ENCODE measurements at regions not wholly inside any gene's neighbourhood (a gene's known extent, or its start where the extent isn't known, plus 50 kb on each side); places are given as distances from the start of the nearest gene placed in this dataset.
"Not testable (repeated sequence)": the region's sequence is repeated elsewhere in the genome, so short reads cannot be mapped to it uniquely, and the experiment has no call there.

DNA sequence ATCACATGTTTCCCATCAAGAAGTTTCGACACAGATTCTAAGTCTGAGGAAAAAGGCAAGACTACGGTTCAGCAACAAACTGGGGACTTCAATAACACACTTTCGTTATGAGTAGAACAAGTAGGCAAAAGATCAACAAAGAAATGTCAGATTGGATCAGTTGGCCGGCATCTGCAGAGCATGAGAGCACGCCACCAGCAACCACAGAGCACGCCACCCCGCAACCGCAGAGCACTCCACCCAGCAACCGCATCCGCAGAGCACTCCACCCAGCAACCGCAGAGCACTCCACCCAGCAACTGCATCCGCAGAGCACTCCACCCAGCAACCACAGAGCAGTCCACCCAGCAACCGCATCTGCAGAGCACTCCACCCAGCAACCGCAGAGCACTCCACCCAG, 89.7 kb upstream of the FAM20C start:
- DNase-seq: peak; percentile 72

DNA sequence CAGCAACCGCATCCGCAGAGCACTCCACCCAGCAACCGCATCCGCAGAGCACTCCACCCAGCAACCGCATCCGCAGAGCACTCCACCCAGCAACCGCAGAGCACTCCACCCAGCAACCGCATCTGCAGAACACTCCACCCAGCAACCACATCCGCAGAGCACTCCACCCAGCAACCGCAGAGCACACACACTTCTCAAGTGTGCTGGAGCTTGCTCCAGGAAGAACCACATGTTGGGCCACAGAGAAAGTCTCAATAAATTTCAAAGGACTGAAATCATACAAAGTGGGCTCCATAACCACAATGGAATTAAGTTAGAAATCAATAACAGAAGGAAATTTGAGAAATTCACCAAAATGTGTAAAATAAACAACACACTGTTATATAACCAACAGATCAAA, 88.4 kb upstream of the FAM20C start:
- not testable (repeated sequence) for DNase-seq

DNA sequence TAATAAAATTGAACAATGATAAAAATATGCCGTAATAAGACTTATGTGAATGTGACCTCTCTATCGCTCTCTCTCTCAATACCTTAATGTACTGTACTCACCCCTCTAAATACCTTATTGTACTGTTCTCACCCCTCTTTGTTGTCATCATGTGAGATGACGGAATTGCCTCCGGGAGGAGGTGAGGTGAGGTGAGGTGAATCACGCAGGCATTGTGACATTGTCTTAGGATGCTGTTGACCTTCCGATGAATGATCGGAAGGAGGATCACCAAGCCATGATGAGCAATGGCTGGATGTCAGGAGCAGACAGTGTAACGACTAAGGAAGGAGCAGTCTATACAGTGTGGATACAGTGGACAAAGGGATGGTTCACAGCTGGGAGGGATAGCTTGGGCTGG, 87.4 kb upstream of the FAM20C start:
- no peak for DNase-seq

DNA sequence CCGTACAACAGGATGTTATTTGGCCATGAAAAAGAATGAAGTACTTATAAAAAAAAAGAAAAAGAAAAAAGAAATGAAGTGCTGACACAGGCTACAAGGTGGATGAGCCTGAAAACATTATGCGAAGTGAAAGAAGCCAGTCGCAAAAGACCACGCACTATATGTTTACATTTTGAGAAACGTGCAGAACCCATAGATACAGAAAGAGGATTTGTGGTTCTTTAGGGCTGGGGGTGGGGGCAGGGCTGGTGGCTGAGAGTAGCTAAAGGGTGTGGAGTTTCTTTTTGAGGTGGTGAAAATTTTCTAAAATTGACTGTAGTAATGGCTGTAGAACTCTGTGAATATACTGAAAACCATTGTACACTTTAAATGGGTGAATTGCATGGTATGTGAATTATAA, 86.0 kb upstream of the FAM20C start:
- DNase-seq: no peak

DNA sequence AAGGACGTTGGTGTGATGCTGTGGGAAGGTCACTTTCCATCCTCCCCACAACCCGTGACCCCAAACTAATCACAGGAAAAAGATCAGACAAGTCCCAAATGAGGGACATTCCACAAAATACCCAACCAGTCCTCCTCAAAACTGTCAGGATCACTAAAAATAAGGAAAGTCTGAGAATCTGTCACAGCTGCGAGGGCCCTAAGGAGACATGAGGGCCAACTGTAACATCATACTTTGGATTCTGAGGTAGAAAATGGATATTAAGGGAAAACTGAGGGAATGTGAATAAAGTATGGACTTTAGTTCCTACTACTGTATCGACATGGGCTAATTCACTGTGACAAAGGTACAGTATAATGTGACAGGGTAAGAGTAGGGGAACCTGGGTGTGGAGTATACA, 85.1 kb upstream of the FAM20C start:
- no peak for DNase-seq

DNA sequence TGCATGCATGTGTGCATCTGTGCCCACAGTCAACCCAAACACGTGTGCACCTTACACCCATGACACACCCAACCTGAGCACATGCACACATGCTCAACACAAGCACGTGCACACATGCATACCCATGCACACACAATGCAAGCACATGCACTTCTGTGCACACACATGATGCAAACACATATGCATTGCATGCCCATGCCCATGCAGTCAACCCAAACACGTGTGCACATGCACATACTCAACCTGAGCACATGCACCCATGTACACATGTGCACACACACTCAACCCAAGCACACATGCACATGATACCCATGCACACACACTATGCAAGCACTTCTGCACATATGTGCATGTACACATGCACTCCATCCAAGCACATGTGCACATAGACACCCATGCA, 84.5 kb upstream of the FAM20C start:
- no peak for DNase-seq

DNA sequence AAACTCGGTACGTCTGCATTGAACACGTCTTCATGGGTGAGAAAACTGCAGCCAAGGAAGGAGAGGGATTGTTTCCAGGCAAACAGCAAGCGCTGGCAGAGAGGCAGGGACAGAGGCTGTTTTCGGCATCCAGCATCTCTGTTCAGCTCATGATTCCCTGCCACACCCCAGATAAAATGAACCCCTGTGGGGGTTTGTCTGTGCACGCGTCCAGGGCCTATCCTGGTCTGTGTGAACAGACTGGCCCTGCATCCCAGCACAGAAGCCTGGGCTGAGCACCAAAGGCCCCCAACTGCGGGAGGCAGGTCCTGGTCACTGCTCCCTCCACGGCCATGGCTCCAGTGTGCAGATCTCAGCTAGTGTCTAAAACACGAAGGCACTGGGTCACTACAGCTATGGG, 83.3 kb upstream of the FAM20C start:
- no peak for DNase-seq

DNA sequence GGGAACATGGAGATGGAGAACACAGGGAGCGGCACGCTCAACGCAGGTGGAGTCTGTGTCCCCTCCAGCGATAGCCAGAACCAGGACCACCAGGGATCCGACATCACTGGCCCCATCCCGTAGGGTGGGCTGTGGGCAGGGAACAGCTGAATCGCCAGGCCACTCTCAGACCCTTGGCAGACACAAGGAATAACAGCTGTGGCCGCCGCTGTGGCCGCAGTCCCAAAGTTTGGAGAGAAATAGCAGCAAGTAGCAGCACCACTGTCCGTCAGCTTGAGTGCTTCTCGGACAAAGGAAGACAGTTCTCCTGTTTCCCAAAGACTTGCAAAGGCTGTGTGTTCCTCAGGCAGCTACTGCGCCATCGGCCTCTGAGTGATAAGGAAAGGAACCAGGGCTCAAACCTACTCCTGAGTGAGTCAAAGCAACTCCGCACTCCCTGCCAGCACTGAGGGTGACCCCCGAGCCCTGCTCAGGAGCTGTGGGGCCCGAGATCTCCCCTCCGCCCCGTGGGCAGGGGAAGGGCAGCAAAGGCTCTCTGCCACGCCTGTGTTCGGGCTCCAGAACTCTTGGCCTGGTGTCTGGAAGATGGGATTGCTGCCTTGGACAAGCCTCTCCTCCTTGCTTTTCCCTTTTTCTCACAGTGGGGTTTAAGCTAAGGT, 82.3 kb upstream of the FAM20C start:
- DNase-seq: no peak

DNA sequence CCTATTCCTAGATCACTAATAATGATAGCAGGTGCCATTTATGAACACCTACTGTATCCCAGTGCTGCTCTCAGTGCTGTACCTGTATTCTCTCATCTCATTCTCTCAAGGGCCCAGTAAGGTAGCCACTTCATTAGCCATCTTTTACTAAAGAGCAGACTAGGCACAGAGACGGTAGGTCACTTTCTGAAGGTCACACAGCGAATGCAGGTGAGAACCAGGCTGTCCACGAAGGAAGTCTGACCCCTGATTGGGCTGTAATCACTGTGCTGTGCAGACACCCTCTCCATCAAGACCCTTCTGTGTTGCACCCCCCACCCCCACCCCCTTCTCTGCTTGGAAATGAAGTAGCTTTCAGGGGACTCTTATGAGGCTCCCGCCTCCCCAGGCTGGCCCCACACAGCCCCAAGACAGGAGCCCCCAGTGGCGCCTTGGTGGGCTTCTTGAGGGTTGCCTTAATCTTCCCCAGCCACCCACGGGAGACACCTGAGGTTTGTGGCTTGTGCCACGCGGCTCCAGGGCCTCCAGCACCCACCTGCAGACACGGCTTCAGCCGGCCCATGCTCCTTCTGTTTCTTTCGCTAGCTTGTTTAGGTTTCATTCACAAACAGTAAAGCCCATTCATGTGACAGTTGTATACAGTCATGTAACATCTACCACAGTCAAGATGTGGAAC, 81.7 kb upstream of the FAM20C start:
- no peak for DNase-seq

DNA sequence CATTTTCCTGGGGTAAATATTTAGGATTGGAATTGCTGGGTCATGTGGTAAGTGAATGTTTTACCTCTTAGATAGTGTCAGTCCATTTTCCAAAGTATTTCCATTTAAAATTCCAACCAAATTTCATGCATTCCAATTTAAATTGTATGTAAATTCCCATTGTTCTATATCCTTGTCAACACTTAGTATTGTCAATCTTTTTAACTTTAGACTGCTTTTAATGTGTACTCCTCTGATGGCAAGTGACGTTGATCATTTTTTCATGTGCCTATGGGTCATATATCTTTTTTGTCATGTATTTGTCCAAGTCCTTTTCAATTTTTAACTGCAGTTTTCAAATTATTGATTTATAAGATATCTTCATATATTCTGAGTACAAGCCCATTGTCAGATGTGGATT, 80.8 kb upstream of the FAM20C start:
- DNase-seq: no peak

DNA sequence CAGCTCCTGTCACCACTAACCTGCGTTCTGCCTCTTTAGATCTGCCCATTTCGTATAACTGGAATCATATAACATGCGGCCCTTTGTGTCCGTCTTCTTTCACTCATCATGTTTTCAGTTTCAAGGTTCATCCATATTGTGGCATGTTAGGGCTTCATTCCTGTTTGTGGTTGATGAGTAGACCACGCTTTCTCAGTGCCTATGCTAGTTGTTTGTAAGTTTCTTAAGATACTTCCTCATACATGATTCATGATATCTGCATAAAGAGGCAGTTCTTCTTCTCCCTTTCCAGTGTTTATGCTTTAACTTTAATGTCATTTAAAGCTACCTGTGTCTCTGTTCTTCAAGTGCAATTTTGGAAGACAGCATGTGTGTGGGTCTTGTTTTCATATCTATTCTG, 79.5 kb upstream of the FAM20C start:
- no peak for DNase-seq

DNA sequence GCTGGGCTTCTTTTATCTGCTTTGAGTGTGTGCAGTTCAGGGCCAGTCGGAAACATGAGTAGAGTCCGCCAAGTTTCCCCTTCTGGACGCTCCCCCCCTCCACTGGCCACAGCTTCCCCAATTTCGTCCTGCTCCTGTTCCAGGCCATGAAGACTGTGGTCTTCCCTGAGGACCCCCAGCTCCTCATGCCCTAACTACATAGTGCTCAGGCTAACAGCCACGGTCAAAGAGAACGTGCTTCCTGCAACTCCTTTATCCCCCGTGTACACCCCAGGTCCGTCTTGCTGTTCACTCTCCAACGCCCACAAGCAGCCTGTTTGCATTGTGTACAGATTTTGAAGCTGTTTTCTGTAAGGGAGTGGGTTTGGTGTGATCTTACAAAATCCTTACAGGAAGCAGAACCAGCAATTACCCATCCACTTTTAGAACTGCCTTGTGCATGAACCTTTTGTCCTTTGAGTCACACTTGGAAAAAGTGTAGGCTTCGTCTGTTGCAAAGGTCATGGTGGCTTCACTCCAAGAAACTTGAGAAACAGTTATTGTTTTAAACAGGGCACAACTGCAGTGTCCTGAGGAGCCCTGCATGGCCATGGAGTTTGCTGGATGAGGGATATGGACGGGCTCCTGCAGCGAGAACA, 77.0 kb upstream of the FAM20C start:
- DNase-seq: no peak

DNA sequence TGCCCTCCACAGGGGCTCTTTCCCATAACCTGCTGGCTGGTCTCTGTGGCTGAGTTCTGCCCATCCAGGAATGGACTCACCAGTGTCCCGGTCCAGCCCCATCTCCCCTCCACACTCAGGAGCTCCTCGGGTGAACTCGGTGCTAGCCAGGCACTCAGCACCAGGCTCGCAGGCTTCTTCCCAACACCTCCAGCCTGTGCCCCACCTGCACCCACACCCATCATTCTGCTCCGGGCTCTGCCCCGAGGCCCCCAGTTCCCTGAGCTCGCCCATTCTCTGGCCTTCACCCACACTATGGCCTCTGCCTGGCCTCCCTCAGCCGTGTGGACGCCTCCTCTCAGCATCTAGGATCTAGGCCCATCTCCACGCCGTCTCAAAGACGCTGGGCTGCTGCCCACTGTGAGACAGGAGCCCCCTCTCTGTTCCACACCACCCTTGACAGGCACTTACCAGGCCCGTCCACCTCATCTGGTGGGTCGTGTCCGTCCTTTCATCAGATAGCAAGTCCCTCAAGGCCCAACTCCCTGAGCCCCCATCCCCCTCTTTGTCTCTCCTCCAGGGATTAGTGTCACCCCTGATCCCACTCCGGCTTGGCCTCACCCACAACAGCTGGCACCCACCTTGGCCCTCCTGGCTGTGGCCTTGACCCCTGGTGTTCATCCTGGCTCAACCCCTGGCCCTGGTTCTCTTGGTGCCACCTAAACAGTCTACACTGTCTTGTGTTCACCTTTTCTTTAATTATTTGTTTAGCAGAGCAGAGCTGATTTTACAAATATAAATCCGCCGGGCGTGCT, 76.0 kb upstream of the FAM20C start:
- DNase-seq: no peak

DNA sequence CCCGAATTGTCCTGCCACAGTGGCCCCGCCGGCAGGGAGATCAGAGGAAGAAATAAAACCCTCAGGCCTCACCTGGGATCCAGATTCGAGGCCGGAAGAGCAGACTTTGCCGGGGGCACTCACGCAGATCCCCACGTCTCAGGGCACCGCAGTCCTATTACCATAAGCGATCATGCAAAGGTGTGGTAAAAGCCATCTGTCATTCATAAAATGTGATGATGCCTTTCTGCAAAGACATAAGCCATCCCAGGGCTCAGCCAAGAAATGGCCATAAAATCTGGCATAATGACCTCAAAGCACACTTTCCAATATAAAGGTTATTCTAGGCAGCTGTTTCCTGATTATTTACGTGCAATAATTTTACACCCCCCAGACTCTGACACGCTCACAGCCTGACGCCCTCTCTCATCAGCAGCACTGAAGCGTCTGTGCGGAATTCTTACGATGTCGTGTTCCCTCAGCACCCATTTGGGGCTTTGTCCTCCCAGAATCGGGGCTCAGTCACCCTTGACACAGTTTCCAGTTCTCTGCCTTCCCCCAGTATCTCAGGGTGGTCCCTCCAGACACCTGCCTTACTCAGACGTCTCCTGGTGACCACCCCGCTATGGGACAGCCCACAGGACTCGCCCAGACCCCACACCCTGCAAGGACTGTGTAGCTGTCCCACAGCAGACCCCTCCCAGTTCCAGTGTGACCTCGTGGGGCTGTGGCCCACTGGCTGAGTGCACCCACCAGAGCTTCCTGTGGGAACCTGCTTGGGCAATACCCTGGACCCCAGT, 74.3 kb upstream of the FAM20C start:
- DNase-seq: no peak

DNA sequence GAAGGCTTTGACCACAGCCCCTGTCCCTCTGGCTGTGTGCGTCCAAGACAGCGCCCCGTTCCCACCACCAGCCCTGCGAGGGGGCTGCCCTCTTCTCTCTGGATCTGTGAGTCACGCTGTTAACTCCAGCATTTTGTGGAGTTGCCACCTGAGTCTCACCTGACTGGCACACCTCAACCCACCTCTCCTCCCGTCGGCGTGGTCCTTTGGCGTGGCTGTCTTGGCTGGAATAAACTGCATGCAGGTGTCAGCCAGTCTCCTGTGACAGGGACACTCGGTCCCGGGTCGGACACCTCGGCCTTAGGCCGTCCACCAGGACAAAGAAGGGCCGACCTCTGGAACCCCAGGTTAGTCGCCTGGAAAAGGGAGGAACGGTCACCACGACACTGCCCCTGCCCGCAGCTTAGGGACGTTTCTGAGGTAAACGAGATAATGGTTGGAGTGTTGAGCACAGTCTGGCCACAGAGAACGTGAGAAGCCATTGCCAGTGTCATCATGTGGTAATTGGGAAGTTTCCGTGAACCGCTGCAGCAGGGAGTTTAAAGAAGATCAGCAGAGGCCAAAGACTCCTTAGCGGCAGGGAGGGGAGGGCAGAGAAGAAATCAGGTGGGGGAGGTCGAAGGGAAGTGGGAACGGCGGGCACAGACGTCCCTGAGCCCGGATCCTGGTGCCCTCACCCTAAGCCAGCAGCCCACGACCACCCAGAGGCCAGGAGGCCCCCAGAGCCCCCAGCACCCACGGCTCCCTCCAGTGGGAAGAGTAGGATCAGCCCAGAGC, 73.6 kb upstream of the FAM20C start:
- DNase-seq: no peak

DNA sequence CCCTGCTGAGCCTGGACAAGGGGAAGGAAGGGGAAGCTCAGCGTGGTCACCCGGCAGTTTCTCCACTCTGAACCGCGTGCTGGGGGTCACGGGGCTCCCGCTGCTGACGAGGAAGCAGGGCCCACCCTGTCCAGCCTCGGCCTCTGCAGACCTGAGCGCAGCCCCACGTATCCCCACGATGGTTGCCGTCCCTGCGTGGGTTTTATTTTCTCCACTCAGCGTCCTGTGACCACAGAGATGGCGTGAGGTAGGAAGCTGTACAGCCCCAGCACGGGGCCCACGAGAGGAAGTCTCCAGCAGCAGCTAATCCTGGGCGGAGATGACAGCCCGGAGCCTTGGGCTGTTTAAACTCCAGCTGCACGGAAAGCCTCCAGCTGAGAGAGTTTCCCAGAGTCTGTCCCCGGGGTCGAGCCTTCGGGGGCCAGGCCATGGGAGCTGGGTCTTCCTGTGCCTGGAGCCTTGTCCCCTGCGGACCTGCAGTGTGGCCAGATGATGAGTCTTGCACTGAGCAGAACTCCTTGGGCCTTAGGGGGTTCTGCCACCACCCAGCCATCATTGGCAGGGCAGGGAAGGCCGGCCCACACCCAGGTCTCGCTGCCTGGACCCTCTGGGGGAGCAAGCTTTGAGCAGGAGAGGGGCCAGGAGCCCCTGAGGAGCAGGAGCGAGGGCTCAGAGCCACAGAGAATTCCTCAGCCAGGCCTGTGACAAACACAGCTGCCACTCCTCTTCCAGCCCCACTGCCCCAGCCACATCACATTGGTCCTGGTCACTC, 72.8 kb upstream of the FAM20C start:
- DNase-seq: no peak

DNA sequence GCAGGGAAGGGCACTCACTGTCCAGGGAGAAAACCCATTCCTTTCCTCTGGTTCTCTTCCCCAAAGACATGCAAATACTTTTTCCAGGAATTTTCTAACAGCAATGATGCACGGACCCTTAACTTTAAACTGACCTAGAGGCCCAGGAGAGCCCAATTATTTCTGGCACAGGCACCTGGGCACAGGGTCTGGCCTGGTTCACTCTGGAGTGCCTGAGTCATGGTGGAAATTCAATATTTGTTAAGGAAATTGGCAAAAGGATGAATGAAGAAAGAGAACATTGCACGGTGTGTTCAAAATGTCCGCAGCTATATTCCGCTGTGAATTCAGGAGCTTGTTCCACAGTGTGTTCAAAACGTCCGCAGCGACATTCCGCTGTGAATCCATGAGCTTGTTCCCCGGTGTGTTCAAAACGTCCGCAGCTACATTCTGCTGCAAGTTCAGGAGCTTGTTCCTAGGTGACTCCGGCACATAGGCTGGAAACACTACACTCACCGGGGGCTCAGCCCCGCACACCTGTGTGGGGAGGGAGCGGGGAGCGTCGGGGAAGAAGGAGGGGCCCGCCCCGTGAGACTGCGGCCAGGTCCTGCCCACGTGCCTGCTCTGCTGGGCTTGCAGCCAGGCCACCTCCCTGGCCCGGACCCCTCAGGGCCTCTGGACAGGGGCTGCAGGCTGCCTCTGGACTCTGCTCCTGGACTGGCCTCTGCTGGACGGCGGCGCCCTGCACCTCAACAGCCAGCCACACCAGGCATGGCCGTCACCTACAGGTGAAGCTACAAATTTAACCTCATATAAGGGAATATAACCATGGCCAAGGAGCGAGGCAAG, 72.0 kb upstream of the FAM20C start:
- no peak for DNase-seq

DNA sequence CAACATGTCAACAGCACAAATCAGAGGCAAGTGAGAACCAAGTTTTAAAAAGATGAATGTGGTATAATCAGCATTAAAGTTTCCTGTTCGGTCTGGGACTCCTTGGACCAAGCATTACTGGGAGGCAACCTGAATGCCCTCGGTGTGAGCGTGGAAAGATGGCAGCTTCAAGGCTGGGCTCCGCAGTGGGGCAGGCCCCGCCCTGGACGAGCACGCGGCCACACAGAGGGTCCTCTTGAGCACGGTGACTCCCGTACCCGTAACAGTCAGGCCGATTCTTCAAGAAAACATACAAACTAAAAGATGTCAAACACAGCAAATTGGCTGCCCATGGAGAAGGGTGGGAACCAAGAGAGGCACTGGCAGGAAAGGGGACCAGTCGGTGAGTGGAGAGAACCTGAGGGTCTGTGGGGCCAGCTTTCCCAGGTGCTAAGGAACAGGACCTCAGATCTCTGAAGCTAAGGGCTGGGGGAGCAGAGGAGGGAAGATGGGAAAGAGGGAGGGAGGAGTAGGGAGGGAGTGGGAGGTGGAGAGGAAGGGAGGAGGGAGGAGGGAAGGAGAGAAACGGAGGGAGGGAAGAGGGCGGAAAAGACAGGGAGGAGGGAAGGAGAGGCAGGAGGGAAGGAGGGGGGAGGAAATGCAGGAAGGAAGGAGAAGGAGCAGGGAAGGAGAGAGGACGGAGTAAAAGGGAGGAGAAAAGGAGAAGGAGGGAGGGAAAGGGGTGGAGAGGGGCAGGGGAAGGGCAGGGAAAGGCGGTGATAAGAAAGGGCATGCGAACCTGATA, 71.2 kb upstream of the FAM20C start:
- no peak for DNase-seq

DNA sequence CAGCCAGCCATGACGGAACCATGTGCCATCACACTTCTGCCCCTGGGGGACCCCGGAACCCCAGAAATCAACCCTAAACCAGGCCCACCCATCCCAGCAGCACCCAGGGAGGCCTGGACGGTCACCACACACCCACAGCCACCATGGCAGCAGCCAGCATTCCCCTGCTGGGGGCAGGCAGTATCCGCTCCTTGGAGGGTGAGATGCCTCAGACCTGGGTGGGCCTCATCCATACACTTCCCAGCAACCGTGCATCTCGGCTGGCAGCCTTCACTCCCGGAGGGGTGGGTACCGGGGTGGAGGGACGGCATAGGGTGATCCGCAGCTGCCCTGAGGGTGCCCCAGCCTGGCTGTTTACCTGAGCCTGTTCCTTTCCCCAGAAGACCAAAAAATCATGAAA, 69.1 kb upstream of the FAM20C start:
- no peak for DNase-seq

All from EL (cell line).